Activated CD4-positive, alpha-beta T cell treated with anti-CD3 and anti-CD28 coated beads, Interleukin-2, amount 10 ng/mL, durations not matched to agents 24 days and 14 days (primary cell): ENCODE measurements at regions not wholly inside any gene's neighbourhood (a gene's known extent, or its start where the extent isn't known, plus 50 kb on each side); places are given as distances from the start of the nearest gene placed in this dataset.

Source experiments
- DNase-seq: peaks from one replicate; pipeline ENCODE4 v3.0.0; 2022
- H3K27ac Mint-ChIP-seq: one replicate; pipeline ENCODE4 v1.8.0; 2022; ENCODE audit warnings: mild to moderate bottlenecking, mixed read lengths
- H3K27me3 Mint-ChIP-seq: one replicate; pipeline ENCODE4 v1.8.0; 2022; ENCODE audit warnings: mixed read lengths
- H3K36me3 Mint-ChIP-seq: one replicate; pipeline ENCODE4 v1.8.0; 2022; ENCODE audit warnings: low read depth, mild to moderate bottlenecking, mixed read lengths
- H3K4me1 Mint-ChIP-seq: one replicate; pipeline ENCODE4 v1.8.0; 2021; ENCODE audit warnings: mixed read lengths
- H3K4me3 Mint-ChIP-seq: one replicate; pipeline ENCODE4 v1.8.0; 2022; ENCODE audit warnings: mild to moderate bottlenecking, moderate library complexity, mixed read lengths
- H3K9me3 Mint-ChIP-seq: one replicate; pipeline ENCODE4 v1.8.0; 2021; ENCODE audit warnings: mixed read lengths
- intact Hi-C: fragments of 100-400 bp; cut with micrococcal nuclease; formaldehyde crosslinking; loops from one replicate; pipeline ENCODE4 v1.15.1; 2023

DNA sequence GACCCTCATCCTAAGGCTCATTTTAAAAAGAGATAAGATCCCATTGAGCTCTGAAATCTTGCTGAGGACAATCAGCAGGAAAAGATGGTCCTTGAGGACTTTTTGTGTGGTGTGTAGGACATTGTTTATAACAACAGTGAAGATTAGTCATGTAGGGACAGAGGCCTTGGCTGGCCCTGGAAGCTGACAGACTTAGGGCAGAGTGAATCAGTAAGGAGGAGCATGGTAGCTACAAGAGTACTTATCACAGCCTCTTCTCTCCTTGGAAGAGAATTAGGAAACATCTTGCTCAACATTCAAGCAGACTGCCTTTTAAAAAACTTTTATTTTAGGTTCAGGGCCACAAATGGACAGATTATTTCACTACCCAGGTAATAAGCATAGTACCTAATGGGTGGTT lies 665.9 kb upstream of the SALL1 start:
- Mint-ChIP-seq H3K9me3 (no peaks in the 10 kb centered on the region), H3K36me3 (no peaks in the 10 kb centered on the region), H3K27me3 (no peaks in the 10 kb centered on the region), H3K4me1 (no peaks in the 10 kb centered on the region), H3K4me3 (no peak overlapping the region), H3K27ac (no peak overlapping the region)
- DNase-seq, result no peak
- intact Hi-C loops, result no loop called here

DNA sequence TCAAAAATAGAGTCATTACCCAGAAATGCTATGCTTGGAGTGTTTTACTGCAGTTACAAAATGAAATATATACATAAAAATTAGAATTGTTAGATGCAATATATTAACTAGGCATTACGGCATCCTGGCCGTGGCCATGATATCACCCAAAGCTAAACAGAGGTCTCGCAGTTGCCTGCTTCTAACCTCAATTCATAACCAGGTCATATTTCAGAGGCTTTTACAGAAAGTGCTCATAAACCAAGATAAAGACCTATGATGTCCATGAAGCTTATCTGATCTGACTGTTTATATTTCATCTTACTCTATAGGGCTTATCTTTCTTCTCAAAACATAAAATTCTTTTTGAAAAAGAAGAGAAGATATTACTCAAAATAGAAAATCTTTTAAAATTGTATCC lies 664.5 kb upstream of the SALL1 start:
- DNase-seq, result no peak
- no peak overlapping the region for H3K27ac Mint-ChIP-seq
- no peaks in the 10 kb centered on the region for H3K27me3 Mint-ChIP-seq
- H3K36me3 Mint-ChIP-seq, result no peaks in the 10 kb centered on the region
- intact Hi-C loops, result no loop called here
- no peak overlapping the region for H3K4me3 Mint-ChIP-seq
- H3K9me3 Mint-ChIP-seq, result no peaks in the 10 kb centered on the region
- no peaks in the 10 kb centered on the region for H3K4me1 Mint-ChIP-seq

DNA sequence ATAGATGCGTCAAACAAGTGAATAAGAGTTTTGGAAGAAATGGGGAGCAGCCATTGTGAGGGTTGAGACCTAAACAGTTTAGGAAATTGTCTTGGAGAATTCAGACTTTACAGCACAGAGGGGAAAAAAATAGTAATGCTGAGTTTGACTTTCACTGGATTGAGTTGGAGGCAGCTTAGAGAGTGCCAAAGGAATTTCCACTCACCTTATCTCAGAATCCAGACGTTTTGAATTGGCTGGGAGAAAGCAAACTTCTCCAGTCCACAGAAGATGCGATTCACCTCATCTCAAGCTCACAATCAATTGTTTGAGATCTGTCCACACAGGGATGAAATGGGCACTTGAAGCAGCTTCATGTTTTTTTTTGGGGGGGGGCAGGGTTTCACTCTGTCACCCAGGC lies 663.5 kb upstream of the SALL1 start:
- no peak for DNase-seq
- H3K36me3 Mint-ChIP-seq, result no peaks in the 10 kb centered on the region
- no peaks in the 10 kb centered on the region for H3K4me1 Mint-ChIP-seq
- no peaks in the 10 kb centered on the region for H3K27me3 Mint-ChIP-seq
- no peak overlapping the region for H3K4me3 Mint-ChIP-seq
- H3K9me3 Mint-ChIP-seq, result no peaks in the 10 kb centered on the region
- no peak overlapping the region for H3K27ac Mint-ChIP-seq
- intact Hi-C loops, result no loop called here

DNA sequence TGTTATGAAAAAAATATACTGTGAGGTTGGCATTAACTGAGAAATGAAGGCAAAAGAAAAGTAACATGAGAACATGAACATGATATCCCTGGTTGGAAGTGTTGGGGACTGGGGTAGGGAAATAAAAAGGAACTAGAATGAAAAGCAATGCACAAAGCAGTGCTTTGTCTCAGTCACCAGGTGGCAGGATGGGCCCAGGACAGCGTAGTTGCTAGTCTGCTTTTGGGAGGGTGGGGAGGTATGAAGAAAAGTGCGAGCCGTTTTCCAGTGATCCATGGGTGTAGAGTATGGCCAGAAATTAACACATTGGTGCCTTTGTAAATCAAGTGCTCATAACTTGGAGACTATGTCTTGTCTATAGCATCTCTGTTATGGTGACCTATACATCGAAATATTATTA lies 662.5 kb upstream of the SALL1 start:
- Mint-ChIP-seq H3K36me3 (no peaks in the 10 kb centered on the region), H3K9me3 (no peaks in the 10 kb centered on the region)
- intact Hi-C loops, result no loop called here

DNA sequence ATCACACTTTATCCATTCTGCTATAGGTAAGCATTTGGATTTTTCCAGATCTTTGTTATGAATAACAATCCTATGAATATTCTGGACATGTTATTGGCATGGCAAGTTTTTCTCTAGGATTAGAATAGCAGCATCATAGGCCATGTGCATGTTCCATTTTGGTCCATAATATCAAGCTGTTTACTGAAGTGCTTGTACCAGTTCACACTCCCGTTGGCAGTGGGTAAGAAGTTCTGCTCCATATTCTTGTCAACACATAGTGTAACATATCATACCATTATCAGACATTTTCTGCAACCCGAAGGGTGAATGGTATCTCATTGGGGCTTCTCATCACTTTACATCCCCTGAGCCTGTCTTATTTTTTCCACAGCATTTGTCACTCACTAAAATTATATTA lies 661.9 kb upstream of the SALL1 start:
- H3K27ac Mint-ChIP-seq, result no peak overlapping the region
- no peak for DNase-seq

More for the DNA sequence above, 662.5 kb upstream of the SALL1 start:
- Mint-ChIP-seq H3K4me3 (no peak overlapping the region), H3K4me1 (no peaks in the 10 kb centered on the region), H3K27me3 (no peaks in the 10 kb centered on the region), H3K27ac (no peak overlapping the region)
- DNase-seq, result no peak

DNA sequence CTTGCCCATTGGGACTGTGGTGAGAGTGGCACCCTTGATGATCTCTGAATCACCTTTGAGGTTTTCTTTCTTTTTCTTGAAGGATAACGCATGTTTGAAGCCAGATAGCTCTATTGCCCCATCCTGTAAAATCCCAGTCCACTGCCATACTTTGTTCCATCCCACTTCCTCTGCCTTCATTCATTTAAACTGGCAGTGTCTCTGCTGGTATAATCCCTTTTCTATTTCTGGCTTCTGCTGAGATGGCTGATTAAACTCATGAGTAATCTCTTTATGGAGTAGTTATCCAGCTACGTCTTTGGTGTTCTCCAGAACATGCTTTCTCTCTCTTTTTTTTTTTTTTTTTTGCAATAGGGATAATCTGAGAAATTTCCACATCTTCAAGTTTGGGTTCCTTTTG lies 656.5 kb upstream of the SALL1 start:
- H3K36me3 Mint-ChIP-seq, result no peaks in the 10 kb centered on the region
- no peak for DNase-seq
- intact Hi-C loops, result no loop called here
- no peak overlapping the region for H3K27ac Mint-ChIP-seq
- no peaks in the 10 kb centered on the region for H3K9me3 Mint-ChIP-seq
- no peaks in the 10 kb centered on the region for H3K27me3 Mint-ChIP-seq
- no peaks in the 10 kb centered on the region for H3K4me1 Mint-ChIP-seq
- H3K4me3 Mint-ChIP-seq, result no peak overlapping the region

More for the DNA sequence above, 661.9 kb upstream of the SALL1 start:
- intact Hi-C loops, result no loop called here
- Mint-ChIP-seq H3K9me3 (no peaks in the 10 kb centered on the region), H3K36me3 (no peaks in the 10 kb centered on the region), H3K27me3 (no peaks in the 10 kb centered on the region), H3K4me1 (no peaks in the 10 kb centered on the region), H3K4me3 (no peak overlapping the region)

DNA sequence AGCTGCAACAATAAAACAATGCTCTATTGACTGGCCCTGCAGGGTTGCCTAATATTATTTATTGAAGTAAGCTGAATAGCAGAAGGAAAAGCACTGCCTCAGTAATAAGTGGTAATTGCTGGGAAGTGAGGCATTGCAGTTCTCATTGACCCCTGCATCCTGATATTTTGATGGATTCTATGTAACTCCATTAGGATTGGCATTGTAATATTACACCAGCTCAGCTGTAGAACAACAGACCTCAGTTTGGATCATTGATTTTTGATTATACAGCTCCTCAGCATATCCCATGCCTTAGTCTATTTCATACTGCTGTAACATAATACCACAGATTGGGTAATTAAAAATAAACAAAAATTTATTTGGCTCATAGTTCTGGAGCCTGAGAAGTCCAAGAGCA lies 650.6 kb upstream of the SALL1 start:
- intact Hi-C loops, result no loop called here
- H3K27ac Mint-ChIP-seq, result no peak overlapping the region
- H3K4me1 Mint-ChIP-seq, result no peaks in the 10 kb centered on the region
- H3K36me3 Mint-ChIP-seq, result no peaks in the 10 kb centered on the region
- no peaks in the 10 kb centered on the region for H3K9me3 Mint-ChIP-seq
- H3K4me3 Mint-ChIP-seq, result no peak overlapping the region
- DNase-seq, result no peak
- H3K27me3 Mint-ChIP-seq, result no peaks in the 10 kb centered on the region

DNA sequence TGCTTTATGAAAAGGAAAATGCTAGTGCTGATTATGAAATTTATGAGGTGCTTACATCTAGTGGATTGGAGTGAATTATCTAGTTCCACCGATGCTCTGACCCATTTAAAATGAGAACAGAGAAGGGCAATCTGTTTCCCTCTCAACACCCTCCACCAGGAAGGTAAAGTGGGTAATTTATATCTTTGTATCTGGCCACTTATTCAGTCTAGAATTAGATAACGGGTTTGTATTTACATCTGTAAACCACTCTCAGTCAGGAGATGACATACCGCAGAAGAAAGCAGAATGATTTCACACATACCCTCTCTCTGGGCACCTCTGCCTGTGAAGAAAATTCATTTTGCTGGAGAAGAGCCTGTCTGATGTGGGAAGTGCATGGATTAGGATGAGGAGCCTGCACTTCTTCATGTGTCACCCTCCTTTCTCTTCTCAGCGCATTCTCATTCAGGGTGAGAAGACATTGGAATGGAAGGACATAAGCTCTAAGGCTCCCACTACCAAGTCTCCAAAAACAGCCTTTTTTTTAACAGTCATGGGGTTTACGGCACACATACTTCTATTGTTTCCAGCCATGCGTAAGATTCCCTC lies 646.7 kb upstream of the SALL1 start:
- Mint-ChIP-seq H3K27ac (no peak overlapping the region), H3K4me3 (no peak overlapping the region), H3K27me3 (no peaks in the 10 kb centered on the region), H3K4me1 (no peaks in the 10 kb centered on the region), H3K9me3 (no peaks in the 10 kb centered on the region), H3K36me3 (no peaks in the 10 kb centered on the region)
- no peak for DNase-seq
- intact Hi-C loops, result no loop called here

DNA sequence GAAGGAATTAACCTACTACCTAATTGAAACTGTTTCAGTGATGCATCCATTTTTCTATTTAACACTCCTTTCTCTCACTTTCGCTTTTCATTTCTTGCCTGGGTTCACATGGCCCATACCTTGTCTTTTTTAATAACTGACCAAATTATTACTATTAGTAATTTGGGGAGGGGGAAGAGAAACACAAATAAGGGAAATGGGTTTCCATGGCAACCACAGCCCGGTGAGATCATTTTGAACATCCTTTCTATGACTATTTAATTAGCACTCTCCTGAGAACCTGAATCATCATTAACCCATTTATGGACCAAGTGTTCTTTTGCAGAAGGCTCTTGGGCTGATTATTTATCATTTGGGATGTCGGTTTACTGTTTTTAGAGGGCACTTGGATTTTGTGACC lies 628.2 kb upstream of the SALL1 start:
- intact Hi-C loops, result no loop called here
- H3K36me3 Mint-ChIP-seq, result no peaks in the 10 kb centered on the region
- no peaks in the 10 kb centered on the region for H3K4me1 Mint-ChIP-seq
- H3K4me3 Mint-ChIP-seq, result no peak overlapping the region
- H3K27me3 Mint-ChIP-seq, result no peaks in the 10 kb centered on the region
- no peak overlapping the region for H3K27ac Mint-ChIP-seq
- no peak for DNase-seq
- no peaks in the 10 kb centered on the region for H3K9me3 Mint-ChIP-seq

DNA sequence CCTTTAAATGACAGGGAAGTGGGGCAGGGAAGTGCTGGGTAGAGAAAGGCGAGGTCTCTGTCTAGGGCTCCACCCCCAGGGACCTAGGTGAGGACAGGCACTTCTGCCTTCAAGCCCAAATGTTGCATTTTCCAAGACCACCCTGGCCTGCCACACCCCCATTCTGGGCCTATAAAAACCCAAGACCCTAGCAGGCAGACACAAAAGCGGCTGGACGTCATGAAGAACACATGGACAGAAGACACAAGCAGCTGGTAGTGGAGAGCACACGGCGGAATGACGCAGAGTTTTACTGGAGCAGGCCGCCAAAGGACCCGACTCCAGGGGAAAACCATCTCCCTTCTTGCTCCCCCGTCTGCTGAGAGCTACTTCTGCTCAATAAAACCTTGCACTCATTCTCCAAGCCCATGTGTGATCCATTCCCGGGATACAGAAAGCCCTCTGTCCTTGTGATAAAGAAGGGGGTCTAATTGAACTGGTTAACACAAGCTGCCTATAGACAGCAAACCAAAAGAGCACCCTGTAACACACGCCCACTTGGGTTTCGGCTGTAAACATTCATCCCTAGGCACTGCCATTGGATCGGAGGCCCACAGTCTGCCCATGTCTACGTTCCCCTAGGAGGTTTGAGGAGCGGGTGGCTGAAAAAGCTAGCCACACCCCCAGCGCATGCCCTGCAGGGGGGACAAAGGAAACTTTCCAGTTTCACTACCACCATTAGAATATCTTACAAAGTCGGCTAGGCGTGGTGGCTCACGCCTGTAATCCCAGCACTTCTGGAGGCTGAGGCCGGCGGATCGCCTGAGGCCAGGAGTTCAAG lies 622.2 kb upstream of the SALL1 start:
- H3K27ac Mint-ChIP-seq, result no peak overlapping the region
- peaks cover 3% of the 10 kb centered on the region for H3K9me3 Mint-ChIP-seq
- no peak overlapping the region for H3K4me3 Mint-ChIP-seq

DNA sequence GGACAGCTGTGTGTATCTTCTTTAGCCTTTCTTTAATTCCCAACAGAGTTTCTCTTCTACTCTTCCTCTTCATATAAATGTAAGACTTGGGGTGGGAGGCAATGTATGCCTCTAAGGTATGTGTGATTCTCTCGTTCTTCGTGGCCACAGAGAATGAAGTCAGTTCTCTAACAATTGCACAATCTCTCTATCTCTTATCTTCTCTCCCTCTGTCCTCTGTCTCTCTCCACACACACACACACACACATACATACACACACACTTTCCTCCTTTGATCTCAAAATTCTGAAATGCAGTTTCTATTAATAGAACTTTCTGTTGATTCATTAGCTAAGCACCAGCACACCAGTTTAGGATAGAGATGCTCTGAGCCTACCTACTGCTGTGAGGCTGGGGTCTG lies 615.7 kb upstream of the SALL1 start:
- no peak for DNase-seq
- Mint-ChIP-seq H3K9me3 (no peaks in the 10 kb centered on the region), H3K4me3 (no peak overlapping the region), H3K36me3 (no peaks in the 10 kb centered on the region), H3K27me3 (peaks cover 8% of the 10 kb centered on the region), H3K4me1 (peaks cover 7% of the 10 kb centered on the region), H3K27ac (no peak overlapping the region)
- intact Hi-C loops, result no loop called here

More for the DNA sequence above, 622.2 kb upstream of the SALL1 start:
- H3K27me3 Mint-ChIP-seq, result no peaks in the 10 kb centered on the region
- DNase-seq, result no peak
- H3K36me3 Mint-ChIP-seq, result no peaks in the 10 kb centered on the region
- intact Hi-C loops, result no loop called here
- peaks cover 3% of the 10 kb centered on the region for H3K4me1 Mint-ChIP-seq

DNA sequence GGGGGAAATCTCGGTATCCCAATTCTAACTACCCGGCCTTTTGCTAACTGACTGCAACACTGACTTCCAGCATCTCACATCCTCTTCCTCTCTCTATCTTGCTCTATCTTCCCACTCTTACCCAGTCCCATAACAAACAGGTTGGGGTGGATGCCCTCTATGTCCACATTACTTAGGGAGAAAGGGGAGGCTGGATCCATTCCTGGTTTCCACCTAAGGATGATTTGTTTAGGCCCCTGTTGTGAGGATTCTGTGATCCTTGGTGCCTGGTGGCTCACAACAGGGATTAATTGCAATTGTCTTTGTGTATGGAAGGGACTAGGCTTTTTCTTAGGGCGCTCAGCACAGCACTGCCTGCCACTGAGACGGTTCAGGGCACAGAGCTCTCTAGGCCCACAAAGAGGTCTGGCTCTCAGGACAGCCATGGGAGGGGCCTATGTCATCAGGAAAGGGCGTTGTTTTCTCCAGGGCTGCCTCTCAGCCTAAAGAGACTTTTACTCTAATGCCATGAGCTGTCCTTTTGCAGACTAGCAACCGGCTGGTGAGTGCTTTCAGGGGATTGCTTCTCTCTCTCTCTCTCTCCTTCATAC lies 612.1 kb upstream of the SALL1 start:
- Mint-ChIP-seq H3K4me3 (no peak overlapping the region), H3K4me1 (peaks cover 4% of the 10 kb centered on the region), H3K36me3 (no peaks in the 10 kb centered on the region), H3K27me3 (peaks cover 17% of the 10 kb centered on the region), H3K27ac (no peak overlapping the region), H3K9me3 (no peaks in the 10 kb centered on the region)
- intact Hi-C loops, result no loop called here
- DNase-seq, result no peak

DNA sequence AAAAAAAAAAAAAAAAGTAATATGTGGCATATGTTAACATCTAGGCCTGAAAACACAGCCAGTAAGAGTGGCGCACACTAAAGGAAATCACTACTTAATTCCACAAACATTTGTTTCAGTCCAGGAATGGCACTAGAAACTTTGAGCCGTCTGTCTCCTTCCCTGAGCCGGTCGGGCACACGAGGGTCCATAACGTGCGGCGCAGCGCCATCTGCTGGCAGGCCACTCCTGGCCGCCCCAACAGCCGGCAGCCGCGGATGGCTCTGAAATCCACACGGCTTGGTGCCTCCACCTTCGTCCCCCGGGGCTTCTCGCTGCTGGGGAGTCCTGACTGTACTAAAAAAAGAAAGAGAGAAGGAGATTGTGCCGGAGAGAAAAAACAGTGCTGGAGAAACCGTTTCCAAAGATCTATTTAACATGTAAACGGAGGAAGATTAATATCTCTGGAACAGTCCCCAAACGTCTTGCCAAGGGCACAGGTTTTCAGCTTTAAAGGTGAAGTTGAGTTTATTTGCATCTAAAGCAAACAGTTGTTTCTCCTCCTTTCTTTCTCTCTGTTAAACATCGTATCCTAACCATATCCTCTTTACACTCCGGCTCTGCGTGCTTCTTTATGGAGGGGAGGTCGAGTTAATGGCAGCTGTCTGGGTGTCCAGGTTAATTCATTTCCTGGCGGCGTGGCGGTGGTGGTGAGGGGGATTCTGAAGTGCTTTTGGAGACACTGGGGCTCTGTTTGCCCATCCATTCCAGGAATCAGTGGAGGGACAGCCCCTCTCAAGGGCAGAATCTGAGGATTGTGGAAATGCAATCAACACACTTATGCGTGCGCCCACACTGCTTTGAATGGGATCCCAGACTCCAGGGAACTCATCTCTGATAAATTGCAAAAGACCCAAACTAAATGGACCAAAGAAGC lies 611.3 kb upstream of the SALL1 start:
- Mint-ChIP-seq H3K27ac (no peak overlapping the region), H3K36me3 (no peaks in the 10 kb centered on the region), H3K4me1 (peaks cover 4% of the 10 kb centered on the region), H3K27me3 (peaks cover 17% of the 10 kb centered on the region), H3K4me3 (no peak overlapping the region), H3K9me3 (no peaks in the 10 kb centered on the region)
- DNase-seq, result peak; percentile 83
- intact Hi-C loops, result no loop called here

DNA sequence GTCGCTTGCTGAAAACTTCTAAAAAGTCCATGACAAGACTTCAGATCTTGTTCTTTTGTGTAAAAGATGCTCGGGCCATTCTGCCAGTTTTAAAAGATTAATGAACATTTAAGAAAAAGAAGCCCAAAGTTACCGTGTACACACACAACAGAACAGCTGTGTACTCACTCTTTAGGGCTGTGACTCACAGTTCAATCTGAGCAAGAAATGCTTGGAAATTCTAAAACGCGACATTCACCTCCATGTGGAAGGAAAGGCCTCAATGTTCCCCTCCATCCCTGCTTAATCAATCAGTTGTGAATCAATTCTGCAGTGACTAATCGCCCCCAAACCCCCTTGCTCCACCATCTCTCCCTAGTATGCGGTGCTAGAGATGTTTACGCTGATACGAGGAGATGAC lies 609.9 kb upstream of the SALL1 start:
- intact Hi-C loops, result no loop called here
- Mint-ChIP-seq H3K4me1 (peaks cover 4% of the 10 kb centered on the region), H3K27ac (no peak overlapping the region), H3K27me3 (peaks cover 17% of the 10 kb centered on the region), H3K4me3 (no peak overlapping the region), H3K9me3 (no peaks in the 10 kb centered on the region), H3K36me3 (no peaks in the 10 kb centered on the region)
- DNase-seq, result no peak
